GM19438 (cell line): ENCODE measurements at regions not wholly inside any gene's neighbourhood (a gene's known extent, or its start where the extent isn't known, plus 50 kb on each side); places are given as distances from the start of the nearest gene placed in this dataset.

Experiments used
- ATAC-seq: cut with Tn5 transposase; IDR thresholded peaks from one replicate; pipeline ENCODE4 v1.9.1; 2021; ENCODE audit warnings: low read depth; ENCODE audit not compliant: unreplicated experiment

DNA sequence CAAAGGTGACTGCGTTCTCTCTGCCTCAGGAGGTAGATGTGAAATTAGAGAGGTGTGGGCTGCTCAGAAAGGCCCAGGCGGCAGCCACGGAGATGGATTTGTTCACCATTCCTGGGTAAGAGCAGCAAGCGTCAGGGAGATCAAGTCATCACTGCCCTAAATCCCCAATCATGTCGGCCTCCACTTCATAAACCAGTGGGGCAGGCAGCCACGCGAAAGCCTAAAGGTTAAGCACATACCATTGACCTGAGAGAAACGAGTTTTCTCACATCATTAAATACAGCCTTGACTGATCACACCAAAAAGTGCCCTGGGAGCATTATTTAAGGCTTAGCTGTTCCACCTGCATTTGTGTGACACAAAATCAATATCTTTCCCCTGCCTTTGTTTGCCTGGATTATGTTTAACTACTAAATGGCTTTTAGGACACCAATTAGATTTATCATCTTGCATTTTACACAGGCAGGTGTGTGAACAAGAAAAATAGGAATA, 50.7 kb upstream of the FOXB1 start:
- ATAC-seq, result no peak

DNA sequence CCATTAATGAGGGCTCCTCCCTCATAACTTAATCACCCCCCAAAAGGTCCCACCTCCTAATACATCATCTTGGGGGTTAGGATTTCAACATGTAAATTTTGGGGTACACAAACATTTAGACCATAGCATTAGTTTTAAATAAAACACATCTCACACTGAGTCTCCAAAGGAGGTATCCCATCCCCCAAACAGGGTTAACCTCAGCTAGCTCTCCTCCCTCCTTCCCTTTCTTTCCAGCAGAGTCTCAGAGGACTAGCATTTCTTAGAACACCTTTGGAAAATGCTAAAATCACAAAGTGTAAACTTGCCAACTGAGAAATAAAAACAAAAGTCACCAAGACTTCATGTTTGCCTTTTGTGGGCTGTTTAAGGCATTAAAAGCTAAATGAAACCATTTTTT, 51.2 kb upstream of the FOXB1 start:
- no peak for ATAC-seq

GRCh38 chr15:59950603-59951388, 53.3 kb upstream of the FOXB1 start:
- ATAC-seq, result no peak

DNA sequence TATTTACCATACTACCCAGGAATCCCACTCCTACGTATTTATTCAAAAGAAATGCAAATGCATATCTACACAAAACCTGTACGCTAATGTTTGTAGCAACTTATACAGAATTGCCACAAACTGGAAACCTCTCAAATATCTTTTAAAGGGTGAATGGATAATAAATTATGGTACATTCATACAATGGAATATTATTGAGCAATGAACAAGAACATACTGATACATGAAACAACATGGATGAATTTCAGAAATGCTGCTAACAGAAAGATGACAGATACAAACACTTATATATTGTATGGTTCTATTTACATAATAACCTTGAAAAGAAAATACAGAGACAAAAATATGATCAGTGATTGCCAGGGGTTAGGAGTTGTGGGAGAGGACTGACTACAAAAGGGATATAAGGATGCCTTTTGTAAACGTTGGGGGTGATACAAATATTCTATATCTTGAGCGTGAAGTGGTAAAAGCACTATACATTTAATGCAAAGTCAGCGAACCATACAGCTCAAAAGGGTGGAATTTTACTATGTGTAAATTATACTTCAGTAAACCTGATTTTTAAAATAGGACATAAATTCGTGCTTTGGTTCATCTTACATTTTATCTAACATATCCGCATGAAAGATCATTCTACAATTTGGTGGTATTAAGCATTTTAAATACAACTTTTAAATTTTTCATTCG, 55.0 kb upstream of the FOXB1 start:
- no peak for ATAC-seq

GRCh38 chr15:59946084-59946483, 58.0 kb upstream of the FOXB1 start:
- ATAC-seq, result no peak

DNA sequence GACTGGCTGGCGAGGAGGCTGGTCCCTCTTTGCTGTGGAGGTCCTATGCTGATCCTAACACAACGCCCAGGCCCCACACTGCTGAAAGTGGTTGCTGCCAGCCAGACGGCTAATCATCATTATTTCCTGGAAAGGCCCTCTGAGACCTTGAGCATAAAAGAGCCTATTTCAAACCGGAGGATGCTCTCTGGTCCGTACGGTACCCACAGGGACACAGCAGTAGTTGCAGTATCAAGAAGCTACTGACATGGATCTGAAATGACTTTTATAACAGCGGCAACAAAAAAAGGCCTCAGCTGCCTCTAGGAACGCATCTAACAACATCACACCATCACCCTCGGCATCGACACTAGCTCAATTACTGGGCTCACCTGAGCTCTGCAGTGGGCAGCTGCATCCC, 59.1 kb upstream of the FOXB1 start:
- ATAC-seq, result no peak

DNA sequence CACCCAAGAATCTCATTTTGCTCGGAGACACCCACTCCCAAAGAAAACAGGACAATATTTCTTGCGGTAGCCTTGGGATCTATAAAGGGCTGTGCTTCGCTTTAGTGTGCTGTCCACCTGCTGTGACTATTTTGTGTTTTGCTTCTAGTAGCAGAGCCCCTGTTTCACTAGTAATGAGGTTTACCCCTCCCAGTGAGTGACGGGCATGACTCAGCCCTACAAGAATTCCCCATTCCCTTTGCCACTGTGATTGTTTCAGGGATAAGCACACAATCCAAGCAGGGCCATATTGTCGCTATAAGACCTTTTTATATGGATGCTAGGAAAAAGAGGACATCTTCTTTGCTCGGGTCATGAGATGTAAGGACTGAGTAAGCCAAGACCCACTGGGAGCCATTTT, 62.5 kb upstream of the FOXB1 start:
- no peak for ATAC-seq

DNA sequence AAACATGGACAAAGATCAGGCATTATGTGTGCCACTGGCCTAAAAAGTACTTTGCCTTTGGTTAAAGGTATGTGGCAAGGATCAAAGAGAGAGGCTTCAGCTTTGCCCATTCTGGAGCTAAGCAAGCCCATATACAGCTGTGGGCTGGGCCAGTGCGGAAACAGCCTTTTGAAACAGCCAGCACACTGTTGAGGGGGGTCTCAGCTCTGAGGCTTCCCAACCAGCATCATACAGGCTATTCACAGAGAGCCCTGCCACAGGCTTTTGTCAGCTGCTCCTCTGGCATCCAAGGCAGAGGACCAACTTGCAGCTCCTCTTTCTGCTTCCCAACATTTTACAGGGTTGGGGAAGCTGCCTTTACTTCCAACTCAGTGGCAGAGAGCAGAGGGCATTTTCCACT, 63.2 kb upstream of the FOXB1 start:
- no peak for ATAC-seq

GRCh38 chr15:59940456-59940855, 63.7 kb upstream of the FOXB1 start:
- ATAC-seq, result no peak

DNA sequence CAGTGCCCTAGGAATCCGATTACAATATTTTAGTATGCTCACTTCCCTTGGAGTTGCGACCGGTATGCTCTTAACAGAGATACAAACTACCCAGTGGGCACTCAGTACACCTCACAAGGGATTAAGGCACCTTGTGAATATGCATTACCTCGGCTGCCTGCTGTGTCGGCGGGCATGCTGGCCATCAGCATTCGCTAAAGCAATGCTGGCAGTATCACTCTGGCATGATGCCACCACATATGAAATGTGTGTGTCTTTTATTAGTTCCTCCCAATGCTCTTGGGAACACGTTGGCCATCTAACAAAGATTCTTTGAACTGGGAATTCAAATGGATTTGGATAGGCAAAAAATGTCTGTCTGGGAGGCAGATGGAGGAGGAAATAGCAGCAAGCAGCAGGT, 67.4 kb upstream of the FOXB1 start:
- ATAC-seq, result no peak

- no peak for ATAC-seq
Observed at GRCh38 chr15:59933607-59934006, 70.5 kb upstream of the FOXB1 start.

DNA sequence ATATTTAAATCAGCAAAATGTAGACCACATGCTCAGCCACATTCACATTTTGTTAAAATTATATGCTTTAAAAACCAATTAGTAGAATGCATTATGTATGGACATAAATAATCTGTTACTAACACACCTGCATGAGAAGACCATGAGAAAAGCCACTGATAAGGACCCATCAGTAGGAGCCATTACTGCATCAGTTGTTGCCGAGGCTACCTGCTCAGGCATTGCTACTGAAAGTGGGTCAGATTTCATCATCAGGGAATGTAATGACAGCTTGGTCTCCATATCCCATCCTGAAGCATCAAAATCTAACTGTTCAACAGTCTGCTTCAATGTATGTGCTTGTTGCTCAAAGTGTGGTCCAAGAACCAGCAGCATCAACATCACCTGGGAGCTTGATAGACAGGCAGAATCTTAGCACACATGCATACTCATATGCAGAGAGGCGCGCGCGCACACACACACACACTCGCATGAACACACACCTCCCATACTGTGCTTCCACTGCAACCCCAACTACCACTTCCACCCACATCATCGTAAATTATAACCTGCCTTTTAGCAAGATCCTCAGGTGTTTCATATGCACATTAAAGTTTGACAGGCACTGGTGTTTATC, 72.4 kb upstream of the FOXB1 start:
- no peak for ATAC-seq

GRCh38 chr15:59924812-59925522, 79.1 kb upstream of the FOXB1 start:
- ATAC-seq, result no peak

GRCh38 chr15:59924096-59924495, 80.0 kb upstream of the FOXB1 start:
- ATAC-seq, result no peak

DNA sequence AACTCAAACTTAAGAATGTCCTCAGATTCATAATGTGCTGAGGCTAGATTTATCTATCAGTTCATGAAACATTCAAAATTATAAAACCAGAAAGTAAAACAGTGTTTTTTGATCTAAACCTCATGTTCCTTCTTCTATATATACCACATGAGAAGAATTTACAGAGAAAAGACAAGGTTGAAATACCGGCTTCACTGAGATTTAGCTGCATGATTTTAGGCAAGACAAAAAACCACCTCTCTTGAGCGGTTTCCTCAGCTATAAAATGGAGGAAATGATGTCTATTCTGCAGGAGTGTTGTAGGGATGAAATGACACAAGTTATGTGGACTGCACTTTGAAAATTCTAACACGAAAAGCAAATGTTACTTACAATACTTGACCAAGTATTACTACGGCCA, 80.6 kb upstream of the FOXB1 start:
- no peak for ATAC-seq

- peak; percentile 58 for ATAC-seq
Observed at GRCh38 chr15:59918994-59919951, 84.8 kb upstream of the FOXB1 start.

- ATAC-seq, result peak; percentile 71
Observed at GRCh38 chr15:59917504-59918157, 86.5 kb upstream of the FOXB1 start.

DNA sequence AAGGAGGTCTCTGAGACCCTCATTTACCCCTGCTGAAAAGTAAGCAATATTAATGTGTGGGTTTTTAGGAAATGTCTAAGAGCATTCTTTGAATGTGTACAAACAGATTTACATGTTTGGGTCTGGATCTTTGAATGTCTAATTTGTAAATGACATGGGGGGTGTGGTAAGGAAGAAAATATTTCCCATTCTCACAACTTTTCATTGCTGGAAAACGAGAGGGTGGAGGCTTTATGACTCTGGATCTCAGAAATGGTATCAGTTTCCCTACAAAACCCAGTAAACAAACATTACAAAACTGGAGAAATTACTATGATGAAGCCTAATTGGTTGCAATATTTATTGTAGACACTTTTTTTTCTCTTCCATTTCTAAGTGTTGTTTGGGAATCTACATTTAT, 98.1 kb upstream of the FOXB1 start:
- no peak for ATAC-seq

DNA sequence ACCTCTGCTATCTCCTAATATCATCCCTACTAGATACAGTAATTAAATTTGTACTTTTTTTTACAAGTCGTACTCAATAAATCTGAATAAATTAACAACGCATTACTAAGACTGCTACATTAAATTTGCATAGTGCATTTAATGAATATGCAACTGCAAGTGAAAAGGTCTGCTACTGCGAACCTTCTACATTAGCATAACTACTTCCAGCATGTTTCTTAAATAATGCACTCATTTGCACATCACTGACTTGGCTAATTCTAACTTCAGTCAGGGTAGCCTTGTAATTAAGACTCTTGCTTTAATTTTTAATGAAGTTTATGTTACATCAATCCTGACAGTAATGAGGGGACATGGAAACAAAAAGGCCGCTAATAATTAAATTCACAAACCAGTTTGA, 98.9 kb upstream of the FOXB1 start:
- ATAC-seq, result no peak
